GM18907 (cell line): ENCODE measurements at regions not wholly inside any gene's neighbourhood (a gene's known extent, or its start where the extent isn't known, plus 50 kb on each side); places are given as distances from the start of the nearest gene placed in this dataset.
A peak's percentile ranks its signal among the peaks of the same experiment; 100 is the strongest.
"Not testable (repeated sequence)": the region's sequence is repeated elsewhere in the genome, so short reads cannot be mapped to it uniquely, and the experiment has no call there.

ENCODE experiments used
- ATAC-seq: cut with Tn5 transposase; IDR thresholded peaks from one replicate; pipeline ENCODE4 v1.9.1; 2021; ENCODE audit warnings: mild to moderate bottlenecking, moderate library complexity; ENCODE audit not compliant: unreplicated experiment

GRCh38 chr15:92821491-92822116, 78.5 kb upstream of the CHD2 start:
- no peak for ATAC-seq

GRCh38 chr15:92822216-92823144, 77.6 kb upstream of the CHD2 start:
- ATAC-seq: no peak

GRCh38 chr15:92825985-92826384, 74.1 kb upstream of the CHD2 start:
- ATAC-seq: no peak

- not testable (repeated sequence) for ATAC-seq
Observed at GRCh38 chr15:92827991-92828390, 72.1 kb upstream of the CHD2 start.

GRCh38 chr15:92829875-92830274, 70.2 kb upstream of the CHD2 start:
- ATAC-seq: no peak

- ATAC-seq: no peak
Observed at GRCh38 chr15:92831336-92831654, 68.8 kb upstream of the CHD2 start.

GRCh38 chr15:92831655-92832328, 68.3 kb upstream of the CHD2 start:
- ATAC-seq: peak; percentile 97

GRCh38 chr15:92833106-92833433, 67.1 kb upstream of the CHD2 start:
- ATAC-seq: no peak

- no peak for ATAC-seq
Observed at GRCh38 chr15:92833493-92834271, 66.4 kb upstream of the CHD2 start.

GRCh38 chr15:92839696-92840095, 60.4 kb upstream of the CHD2 start:
- ATAC-seq: peak; percentile 90

GRCh38 chr15:92840149-92840548, 60.0 kb upstream of the CHD2 start:
- ATAC-seq: no peak

GRCh38 chr15:92843326-92843725, 56.8 kb upstream of the CHD2 start:
- no peak for ATAC-seq

GRCh38 chr15:92843814-92844213, 56.3 kb upstream of the CHD2 start:
- no peak for ATAC-seq

GRCh38 chr15:92845126-92845508, 55.0 kb upstream of the CHD2 start:
- no peak for ATAC-seq

- ATAC-seq: no peak
Observed at GRCh38 chr15:92846741-92847140, 53.4 kb upstream of the CHD2 start.

- no peak for ATAC-seq
Observed at GRCh38 chr15:92847841-92848240, 52.3 kb upstream of the CHD2 start.

- ATAC-seq: no peak
Observed at GRCh38 chr15:92848464-92848851, 51.7 kb upstream of the CHD2 start.

GRCh38 chr15:92848852-92849598, 51.1 kb upstream of the CHD2 start:
- ATAC-seq: peak; percentile 84

GRCh38 chr15:92850218-92850617, 49.9 kb upstream of the CHD2 start:
- not testable (repeated sequence) for ATAC-seq
